ENCODE measurements at regions not wholly inside any gene's neighbourhood (a gene's known extent, or its start where the extent isn't known, plus 50 kb on each side); places are given as distances from the start of the nearest gene placed in this dataset.

DNA sequence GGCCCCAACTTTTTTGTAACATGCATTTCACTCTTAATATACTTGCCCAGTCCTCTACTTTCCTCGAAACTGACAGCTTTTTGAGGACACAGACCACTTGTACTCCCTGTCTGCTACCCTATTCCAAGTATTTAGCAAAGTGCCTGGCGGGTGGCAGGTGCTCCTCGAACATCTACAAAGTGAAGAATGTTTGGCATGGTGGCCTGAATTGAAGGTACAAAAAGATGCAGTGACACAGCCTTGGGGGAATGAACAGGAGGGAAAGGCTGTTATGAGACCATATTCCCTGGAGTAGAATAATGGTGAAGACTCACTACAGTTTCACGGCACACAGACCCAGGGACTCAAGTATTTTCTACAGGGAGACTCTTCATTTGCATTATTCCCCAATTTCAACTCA, 590.9 kb downstream of the PRELID2 start:
- TF ChIP-seq, protein P1, sequence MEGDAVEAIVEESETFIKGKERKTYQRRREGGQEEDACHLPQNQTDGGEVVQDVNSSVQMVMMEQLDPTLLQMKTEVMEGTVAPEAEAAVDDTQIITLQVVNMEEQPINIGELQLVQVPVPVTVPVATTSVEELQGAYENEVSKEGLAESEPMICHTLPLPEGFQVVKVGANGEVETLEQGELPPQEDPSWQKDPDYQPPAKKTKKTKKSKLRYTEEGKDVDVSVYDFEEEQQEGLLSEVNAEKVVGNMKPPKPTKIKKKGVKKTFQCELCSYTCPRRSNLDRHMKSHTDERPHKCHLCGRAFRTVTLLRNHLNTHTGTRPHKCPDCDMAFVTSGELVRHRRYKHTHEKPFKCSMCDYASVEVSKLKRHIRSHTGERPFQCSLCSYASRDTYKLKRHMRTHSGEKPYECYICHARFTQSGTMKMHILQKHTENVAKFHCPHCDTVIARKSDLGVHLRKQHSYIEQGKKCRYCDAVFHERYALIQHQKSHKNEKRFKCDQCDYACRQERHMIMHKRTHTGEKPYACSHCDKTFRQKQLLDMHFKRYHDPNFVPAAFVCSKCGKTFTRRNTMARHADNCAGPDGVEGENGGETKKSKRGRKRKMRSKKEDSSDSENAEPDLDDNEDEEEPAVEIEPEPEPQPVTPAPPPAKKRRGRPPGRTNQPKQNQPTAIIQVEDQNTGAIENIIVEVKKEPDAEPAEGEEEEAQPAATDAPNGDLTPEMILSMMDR (IDR thresholded peaks at IDR 0.05): no peak
- no peak for TF ChIP-seq TCF7L2 (IDR thresholded peaks at IDR 0.05; ENCODE audit: low read depth, low read length)
